Spleen (tissue), 7 donors: ENCODE measurements at regions not wholly inside any gene's neighbourhood (a gene's known extent, or its start where the extent isn't known, plus 50 kb on each side); places are given as distances from the start of the nearest gene placed in this dataset.

Experiments used
- POLR2A ChIP-seq, 3 donors: fragments of 450-650 bp; IDR thresholded peaks; one replicate each; pipeline ENCODE4 v1.5.1; 2017; ENCODE audit warnings: antibody characterized with exemption in 3 of 3, mild to moderate bottlenecking in 1 of 3
- POLR2AphosphoS5 ChIP-seq, 3 donors: sonication (generic); formaldehyde crosslinking; IDR thresholded peaks; one replicate each; pipeline ENCODE4 v1.5.1; 2017; ENCODE audit warnings: antibody characterized with exemption in 3 of 3
- TF ChIP-seq, protein P1 (sequence below), 11 experiments: fragments of 200-600 bp in 7 of 11; fragments of 450-650 bp in 4 of 11; sonication (generic) in 4 of 11; IDR thresholded peaks in 8 of 11; conservative IDR thresholded peaks in 3 of 11; 1 replicate in 7 of 11; 2 replicates in 4 of 11; pipeline versions ENCODE4 v1.4.0 to v1.8.0; 2016 to 2021; ENCODE audit warnings: antibody characterized with exemption in 11 of 11, inconsistent platforms in 4 of 11, mild to moderate bottlenecking in 1 of 11
- donor health status: DM: no; HTN: no; CAD: no; lungs with moderate emphysema.
- donor health status: DM: no; HTN: no; CAD: no.
- donor health status: DM: no; HTN: no; CAD: no.

DNA sequence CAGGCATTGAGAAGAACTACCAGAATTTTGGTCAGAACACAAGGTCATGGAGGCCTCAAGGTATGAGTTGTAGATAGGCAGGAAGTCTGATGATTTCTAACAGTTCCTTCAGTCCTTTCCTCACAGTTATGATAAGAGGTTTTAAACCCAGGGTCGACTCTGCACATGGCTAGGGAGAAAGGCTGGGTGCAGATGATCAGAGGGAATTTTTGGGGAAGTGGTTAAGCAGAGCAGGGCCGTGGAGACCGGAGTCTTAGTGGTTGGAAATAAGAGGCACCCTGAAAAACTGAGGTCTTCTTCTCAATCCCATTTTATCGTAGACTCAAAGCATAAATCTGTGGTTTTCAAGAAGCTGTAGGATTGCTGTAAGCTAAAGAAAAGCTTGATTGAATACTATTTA is 118.5 kb upstream of the ANK2 start:
- TF ChIP-seq, protein P1, sequence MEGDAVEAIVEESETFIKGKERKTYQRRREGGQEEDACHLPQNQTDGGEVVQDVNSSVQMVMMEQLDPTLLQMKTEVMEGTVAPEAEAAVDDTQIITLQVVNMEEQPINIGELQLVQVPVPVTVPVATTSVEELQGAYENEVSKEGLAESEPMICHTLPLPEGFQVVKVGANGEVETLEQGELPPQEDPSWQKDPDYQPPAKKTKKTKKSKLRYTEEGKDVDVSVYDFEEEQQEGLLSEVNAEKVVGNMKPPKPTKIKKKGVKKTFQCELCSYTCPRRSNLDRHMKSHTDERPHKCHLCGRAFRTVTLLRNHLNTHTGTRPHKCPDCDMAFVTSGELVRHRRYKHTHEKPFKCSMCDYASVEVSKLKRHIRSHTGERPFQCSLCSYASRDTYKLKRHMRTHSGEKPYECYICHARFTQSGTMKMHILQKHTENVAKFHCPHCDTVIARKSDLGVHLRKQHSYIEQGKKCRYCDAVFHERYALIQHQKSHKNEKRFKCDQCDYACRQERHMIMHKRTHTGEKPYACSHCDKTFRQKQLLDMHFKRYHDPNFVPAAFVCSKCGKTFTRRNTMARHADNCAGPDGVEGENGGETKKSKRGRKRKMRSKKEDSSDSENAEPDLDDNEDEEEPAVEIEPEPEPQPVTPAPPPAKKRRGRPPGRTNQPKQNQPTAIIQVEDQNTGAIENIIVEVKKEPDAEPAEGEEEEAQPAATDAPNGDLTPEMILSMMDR (IDR thresholded peaks at IDR 0.05 in 8 of 11, conservative IDR thresholded peaks at IDR 0.05 in 3 of 11): no peak
- TF ChIP-seq POLR2A (IDR thresholded peaks at IDR 0.05) (no peak), POLR2AphosphoS5 (IDR thresholded peaks at IDR 0.05) (no peak)
